GM18517 (cell line): ENCODE measurements at regions not wholly inside any gene's neighbourhood (a gene's known extent, or its start where the extent isn't known, plus 50 kb on each side); places are given as distances from the start of the nearest gene placed in this dataset.
"Not testable (repeated sequence)": the region's sequence is repeated elsewhere in the genome, so short reads cannot be mapped to it uniquely, and the experiment has no call there.

Experiments used
- ATAC-seq: cut with Tn5 transposase; IDR thresholded peaks from one replicate; pipeline ENCODE4 v1.9.1; 2021; ENCODE audit warnings: mild to moderate bottlenecking, moderate library complexity; ENCODE audit not compliant: unreplicated experiment

GRCh38 chr5:68691874-68692273, 401.9 kb upstream of the SLC30A5 start:
- ATAC-seq = not testable (repeated sequence)

DNA sequence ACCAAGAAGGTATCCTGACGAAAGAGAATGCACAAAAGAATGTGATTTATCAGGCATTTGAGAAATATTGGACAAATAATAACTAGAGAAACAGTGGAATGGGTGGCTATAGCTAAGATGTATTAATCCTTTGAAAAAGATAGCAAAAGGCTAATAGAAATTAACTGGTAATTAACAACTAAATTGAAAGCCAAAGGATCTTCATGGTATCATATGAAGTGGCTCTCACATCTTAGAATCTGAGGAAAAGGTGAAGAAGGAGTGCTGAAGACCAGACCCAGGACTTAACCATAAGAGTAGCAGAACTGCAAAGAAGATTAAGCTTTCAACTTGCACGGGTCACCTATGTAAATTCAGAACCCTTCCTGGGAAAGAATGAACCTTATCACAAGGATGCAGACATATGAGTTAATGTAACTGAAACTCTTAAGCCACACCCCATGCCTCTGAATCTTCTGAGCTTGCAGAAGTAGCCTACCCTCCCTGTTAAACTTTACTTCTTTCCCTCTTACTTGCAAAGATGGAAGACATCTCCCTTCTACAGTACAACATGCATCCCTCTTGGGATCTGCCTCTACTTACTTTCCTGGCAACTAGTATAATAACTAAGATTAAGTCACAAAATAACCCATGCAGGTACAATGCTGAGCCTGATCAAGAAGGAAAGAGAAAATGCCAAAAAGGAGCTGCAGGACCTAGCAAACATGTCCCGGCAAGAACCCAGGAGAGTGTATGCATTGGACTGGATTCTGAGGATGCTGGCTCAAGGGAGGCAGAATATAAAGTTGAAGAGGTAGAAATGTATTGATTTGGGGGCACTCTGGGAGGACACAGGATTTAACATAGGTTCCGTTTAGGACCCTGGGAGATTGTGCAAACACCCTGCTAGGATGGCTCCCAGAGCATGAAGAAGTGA, 395.5 kb upstream of the SLC30A5 start:
- ATAC-seq = no peak

- ATAC-seq = no peak
Measured at GRCh38 chr5:68699966-68700365, 393.8 kb upstream of the SLC30A5 start.

DNA sequence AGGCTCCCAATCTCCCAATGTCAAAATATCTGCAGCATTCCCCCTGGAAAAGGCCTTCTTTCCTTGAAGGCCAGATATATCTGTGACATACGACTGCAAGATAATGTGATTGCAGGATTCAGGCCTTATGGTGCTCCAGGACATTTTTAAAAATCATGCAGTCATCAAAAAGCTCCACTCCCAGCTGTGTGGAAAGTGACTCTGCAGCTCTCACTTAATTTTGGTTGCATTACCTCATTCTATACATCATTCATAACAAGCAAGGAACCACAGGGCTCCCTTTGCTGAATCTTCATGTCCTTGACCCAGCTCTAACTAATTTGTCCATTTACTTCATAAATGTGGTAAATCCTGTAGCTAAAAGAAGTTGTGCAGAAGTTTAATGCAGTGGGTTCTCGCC, 386.2 kb upstream of the SLC30A5 start:
- ATAC-seq = no peak

DNA sequence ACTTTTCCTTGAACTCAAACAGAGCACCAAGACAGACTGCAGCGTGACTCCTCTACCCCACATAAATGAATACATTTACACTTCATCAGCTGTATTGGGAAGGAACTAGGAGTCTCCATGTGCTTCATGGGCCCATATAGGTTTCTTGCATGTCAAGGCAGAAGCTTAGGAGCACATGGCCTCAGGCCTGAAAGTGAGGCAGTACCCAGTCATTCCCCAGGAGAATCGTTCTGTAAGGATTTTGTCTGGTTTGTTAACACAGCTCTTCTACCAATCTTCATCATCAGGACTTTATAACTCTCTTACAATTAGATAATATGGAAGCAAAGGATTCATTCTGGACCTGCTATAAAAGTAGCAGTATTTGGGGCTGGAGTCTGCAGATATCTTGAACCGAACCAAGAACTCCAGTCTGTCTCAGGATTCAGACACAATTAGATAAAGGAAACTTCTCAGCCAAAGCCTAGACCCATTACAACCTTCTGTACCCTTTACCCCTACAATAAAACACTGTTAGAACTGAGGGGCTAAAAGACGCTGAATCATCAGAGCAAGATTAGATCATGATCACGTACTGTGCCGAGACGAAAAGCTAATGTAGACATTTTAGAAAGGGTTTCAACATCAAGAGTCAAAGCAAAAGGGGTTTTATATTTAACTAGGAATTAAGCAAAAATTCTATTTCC, 385.5 kb upstream of the SLC30A5 start:
- no peak for ATAC-seq

DNA sequence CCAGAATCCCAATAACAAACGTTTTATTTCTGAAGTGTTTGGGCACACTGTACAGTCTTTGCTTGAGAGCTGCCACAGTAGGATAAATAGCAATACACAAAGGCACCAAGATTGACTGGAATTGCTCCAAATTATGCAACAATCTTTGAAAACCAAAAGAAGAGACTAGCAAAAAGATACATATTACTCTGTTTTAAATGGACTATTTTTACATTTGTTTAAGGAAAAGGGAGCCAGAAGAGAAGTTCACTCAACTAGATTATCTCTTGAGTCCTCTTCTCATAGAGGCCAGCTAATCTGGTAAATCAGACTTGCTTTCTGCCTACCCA, 385.0 kb upstream of the SLC30A5 start:
- no peak for ATAC-seq

- no peak for ATAC-seq
Measured at GRCh38 chr5:68709239-68709638, 384.6 kb upstream of the SLC30A5 start.

GRCh38 chr5:68710514-68710913, 383.3 kb upstream of the SLC30A5 start:
- peak; percentile 44 for ATAC-seq

GRCh38 chr5:68711293-68712200, 382.3 kb upstream of the SLC30A5 start:
- peak; percentile 98 for ATAC-seq

DNA sequence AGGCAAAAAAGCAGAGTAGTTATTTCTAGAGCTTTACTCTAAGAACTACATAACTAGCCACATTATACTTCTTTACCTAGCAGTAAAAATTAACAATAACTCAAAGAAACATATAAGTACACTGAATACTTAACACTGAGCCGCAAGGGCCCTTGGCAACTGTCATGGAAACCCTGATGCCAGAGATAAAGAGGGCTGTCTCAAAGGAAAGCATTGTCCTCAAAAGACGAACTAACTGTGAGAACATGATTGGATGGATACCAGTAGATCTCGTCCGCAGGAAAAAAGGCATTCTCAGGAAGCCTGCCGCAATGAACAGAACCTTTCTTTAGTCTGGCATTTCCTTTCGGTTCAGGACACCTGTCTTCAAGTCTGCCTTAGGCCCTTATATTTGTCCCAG, 379.0 kb upstream of the SLC30A5 start:
- ATAC-seq = no peak

DNA sequence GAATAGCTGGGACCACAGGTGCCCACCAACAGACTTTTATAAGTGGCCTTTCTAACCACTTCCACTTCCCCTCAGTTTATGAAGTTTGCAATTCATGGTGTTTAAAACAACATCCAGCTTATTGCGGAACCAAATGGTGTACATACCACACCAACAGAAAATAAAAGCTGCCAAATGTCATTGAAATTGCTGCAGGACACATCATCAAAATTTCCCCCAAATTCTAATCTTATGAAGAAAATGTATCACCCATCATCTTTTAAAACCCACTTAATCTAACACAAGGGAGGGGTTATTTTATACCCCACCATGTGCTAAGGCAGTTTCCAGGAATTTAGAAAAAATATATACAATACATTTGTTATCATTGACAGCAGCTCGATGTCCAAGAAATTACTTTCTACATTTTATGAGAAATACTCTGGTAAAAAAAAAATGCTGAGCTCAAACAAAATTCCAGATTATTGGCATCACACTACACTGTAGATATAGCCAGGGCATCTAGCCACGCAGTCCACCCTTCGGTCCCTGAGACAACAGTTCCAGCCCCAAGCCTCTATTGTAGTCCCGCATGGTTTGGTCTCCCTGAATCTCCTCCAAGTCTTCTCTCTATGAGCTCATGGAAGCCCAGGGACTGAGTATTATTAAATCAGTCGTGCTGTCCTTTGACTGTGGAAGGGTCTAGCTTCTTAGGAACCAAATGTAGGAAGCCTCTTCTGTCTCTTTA, 372.8 kb upstream of the SLC30A5 start:
- no peak for ATAC-seq

GRCh38 chr5:68722357-68722756, 371.5 kb upstream of the SLC30A5 start:
- no peak for ATAC-seq

DNA sequence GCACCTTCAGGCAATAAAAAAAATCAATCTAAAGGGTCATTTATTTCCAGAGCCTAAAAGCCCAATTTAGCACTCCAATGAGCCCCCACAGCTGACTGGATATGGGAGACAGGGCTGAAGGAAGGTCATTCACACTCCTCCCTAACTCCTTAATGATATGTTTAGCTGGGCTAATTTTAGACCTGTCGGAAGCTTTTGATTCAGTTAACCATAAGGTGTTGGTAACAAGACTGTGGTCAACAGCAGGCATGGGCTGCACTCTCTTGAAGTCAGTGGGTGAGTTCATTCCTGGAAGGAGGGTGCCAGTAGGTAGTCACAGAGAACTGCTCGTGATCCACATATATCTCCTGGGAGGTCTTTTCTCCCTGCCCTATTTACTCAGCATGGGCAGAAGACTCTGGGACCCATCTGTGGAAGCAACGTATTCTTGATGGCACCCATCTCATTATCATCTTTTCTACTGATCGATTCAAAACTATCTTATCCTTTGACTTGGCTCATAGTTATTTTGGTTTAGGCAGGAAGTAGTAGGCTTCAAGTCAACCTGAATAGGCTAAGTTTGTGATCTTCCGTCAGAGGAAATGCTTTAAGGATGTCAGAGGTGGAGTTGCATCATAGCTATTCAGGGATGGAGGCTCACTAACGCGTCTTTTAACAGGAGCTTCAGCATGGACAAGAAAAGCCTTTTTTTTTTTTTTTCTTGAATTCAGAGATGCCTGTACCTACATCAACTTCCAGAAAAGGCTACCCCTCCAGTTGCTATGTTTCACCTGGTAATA, 367.7 kb upstream of the SLC30A5 start:
- ATAC-seq = no peak

GRCh38 chr5:68727931-68728330, 365.9 kb upstream of the SLC30A5 start:
- ATAC-seq = no peak

DNA sequence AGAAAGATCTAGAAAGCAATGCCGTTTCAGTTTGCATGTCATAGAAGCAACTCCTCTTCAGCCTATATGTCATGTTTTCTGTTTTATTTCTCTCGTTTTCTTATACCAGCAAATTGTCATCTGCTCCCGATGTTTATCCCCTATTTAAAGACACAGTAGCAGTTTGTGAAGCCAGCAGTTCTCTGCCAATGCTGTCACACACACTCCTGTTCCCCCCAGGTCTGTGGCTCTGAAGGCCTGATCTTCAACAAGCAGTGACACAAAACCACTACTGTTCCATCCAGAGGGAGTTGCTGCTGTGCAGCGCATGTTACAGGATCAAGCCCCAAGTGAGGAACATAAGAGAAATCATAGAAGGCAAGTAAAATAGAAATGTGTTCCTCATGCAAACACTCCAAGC, 364.1 kb upstream of the SLC30A5 start:
- no peak for ATAC-seq

- no peak for ATAC-seq
Measured at GRCh38 chr5:68730220-68730978, 363.4 kb upstream of the SLC30A5 start.

GRCh38 chr5:68730979-68731654, 362.7 kb upstream of the SLC30A5 start:
- ATAC-seq = no peak

GRCh38 chr5:68732251-68732650, 361.6 kb upstream of the SLC30A5 start:
- no peak for ATAC-seq

DNA sequence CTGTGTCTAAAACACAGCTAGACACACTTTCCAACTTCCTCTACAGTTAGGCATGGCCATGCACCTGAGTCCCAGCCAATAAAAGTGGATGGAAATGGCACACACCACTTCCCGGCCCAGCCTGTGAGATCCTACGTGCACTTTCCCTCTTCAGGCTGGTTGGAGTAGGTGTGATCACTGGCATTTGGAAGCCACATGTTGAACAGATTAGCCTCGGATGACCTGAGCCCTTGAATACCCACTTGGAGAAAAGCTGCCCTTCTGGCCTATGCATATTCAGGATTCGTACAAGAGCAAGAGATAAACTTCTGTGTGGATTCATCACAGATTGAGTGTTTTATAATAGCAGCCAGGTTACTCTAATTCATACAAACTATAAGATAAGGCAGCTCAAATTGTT, 359.0 kb upstream of the SLC30A5 start:
- no peak for ATAC-seq
